C4-2B (cell line): ENCODE measurements at regions not wholly inside any gene's neighbourhood (a gene's known extent, or its start where the extent isn't known, plus 50 kb on each side); places are given as distances from the start of the nearest gene placed in this dataset.

ENCODE experiments used
- H3K27ac ChIP-seq: fragments of 450-650 bp; 2 replicates; pipeline ENCODE4 v1.5.1; 2017
- CTCF ChIP-seq: fragments of 450-650 bp; conservative IDR thresholded peaks from 2 replicates; pipeline ENCODE4 v1.5.1; 2017; ENCODE audit warnings: mild to moderate bottlenecking
- ZFX ChIP-seq: fragments of 450-650 bp; IDR thresholded peaks from 2 replicates; pipeline ENCODE4 v1.6.1; 2017

- TF ChIP-seq ZFX, result no peak
- no peak for TF ChIP-seq CTCF
- H3K27ac ChIP-seq, result no peak overlapping the region
Measured at GRCh38 chr4:11535333-11535732, 106.6 kb upstream of the HS3ST1 start.

GRCh38 chr4:11534623-11535302 is 106.1 kb upstream of the HS3ST1 start:
- no peak overlapping the region for H3K27ac ChIP-seq
- TF ChIP-seq CTCF, result no peak
- no peak for TF ChIP-seq ZFX

- no peak overlapping the region for H3K27ac ChIP-seq
- TF ChIP-seq CTCF (no peak), ZFX (no peak)
Measured at GRCh38 chr4:11532138-11532537, 103.4 kb upstream of the HS3ST1 start.

GRCh38 chr4:11529625-11530201 is 101.0 kb upstream of the HS3ST1 start:
- no peak overlapping the region for H3K27ac ChIP-seq
- TF ChIP-seq CTCF, result no peak
- no peak for TF ChIP-seq ZFX

GRCh38 chr4:11525085-11525484 is 96.4 kb upstream of the HS3ST1 start:
- no peak for TF ChIP-seq ZFX
- no peak for TF ChIP-seq CTCF
- no peak overlapping the region for H3K27ac ChIP-seq

GRCh38 chr4:11518754-11519153 is 90.1 kb upstream of the HS3ST1 start:
- no peak for TF ChIP-seq CTCF
- TF ChIP-seq ZFX, result no peak
- H3K27ac ChIP-seq, result no peak overlapping the region

- TF ChIP-seq CTCF (no peak), ZFX (no peak)
Measured at GRCh38 chr4:11514779-11515419, 86.2 kb upstream of the HS3ST1 start.

More at GRCh38 chr4:11514779-11515419, 86.2 kb upstream of the HS3ST1 start:
- H3K27ac ChIP-seq, result no peak overlapping the region
